ENCODE measurements at regions not wholly inside any gene's neighbourhood (a gene's known extent, or its start where the extent isn't known, plus 50 kb on each side); places are given as distances from the start of the nearest gene placed in this dataset.

- no peak for TF ChIP-seq SP2 (IDR thresholded peaks at IDR 0.05; ENCODE audit: low read length)
- TF ChIP-seq KDM5A (IDR thresholded peaks at IDR 0.05; ENCODE audit: low read length), result no peak
- TF ChIP-seq TCF12 (IDR thresholded peaks at IDR 0.05; ENCODE audit: low read depth, low read length), result no peak
- H2BK12ac ChIP-seq (ENCODE audit: low read depth, low read length), result no peak overlapping the region
- H2BK120ac ChIP-seq (replicated peaks; ENCODE audit: low read depth, low read length), result no peak overlapping the region
- H4K5ac ChIP-seq (ENCODE audit: insufficient read length, low read depth, low read length), result no peak overlapping the region
- no peak for FAIRE-seq
- H3K79me2 ChIP-seq (ENCODE audit: control insufficient read depth in 1 of 2, insufficient read depth in 2 of 2, low read length in 2 of 2), result no peaks in the 10 kb centered on the region
- no peak overlapping the region for H2BK5ac ChIP-seq (ENCODE audit: low read depth, low read length)
- no peaks in the 10 kb centered on the region for H3K9me3 ChIP-seq (ENCODE audit: insufficient read depth in 2 of 2, low read depth in 1 of 2, low read length in 1 of 2)
- H3K14ac ChIP-seq (ENCODE audit: insufficient read length), result no peak overlapping the region
- no peak overlapping the region for H3K18ac ChIP-seq (ENCODE audit: extremely low read depth, low read length)
- no peak overlapping the region for H2BK15ac ChIP-seq (ENCODE audit: low read length)
- H3K27me3 ChIP-seq (replicated peaks in 1 of 4; ENCODE audit: control insufficient read depth in 3 of 4, extremely low read depth in 1 of 4, insufficient read depth in 3 of 4, low read length in 3 of 4), result no peaks in the 10 kb centered on the region
- H3K4me2 ChIP-seq (ENCODE audit: insufficient read depth in 1 of 2, low read depth in 2 of 2, low read length in 2 of 2), result no peak overlapping the region
- H4K8ac ChIP-seq (ENCODE audit: extremely low read depth, insufficient read depth, low read length), result no peak overlapping the region
- no peak overlapping the region for H3K27ac ChIP-seq (ENCODE audit: low read depth, low read length)
- H2AFZ ChIP-seq (ENCODE audit: low read length), result no peak overlapping the region
- H4K20me1 ChIP-seq (replicated peaks in 1 of 2; ENCODE audit: control insufficient read depth in 1 of 2, insufficient read depth in 2 of 2, low read length in 2 of 2), result no peaks in the 10 kb centered on the region
- H2AK5ac ChIP-seq (ENCODE audit: low read depth, low read length), result no peak overlapping the region
- 83% methylated on average over 1 of the region's 1 CpG; no CpG with 5 or more reads in 1 of the 2 experiments for WGBS, 2 experiments (ENCODE audit: extremely low coverage in 1 of 2, insufficient coverage in 1 of 2, insufficient read length in 1 of 2, insufficient replicate concordance in 2 of 2, low coverage in 1 of 2, low lambda C conversion rate in 2 of 2, missing lambda C conversion rate in 1 of 2)
- no peaks in the 10 kb centered on the region for H3K79me1 ChIP-seq (ENCODE audit: low read depth, low read length)
- no peak overlapping the region for H3K4me3 ChIP-seq (ENCODE audit: extremely low read depth in 1 of 4, insufficient read depth in 2 of 4, low read depth in 3 of 4, low read length in 4 of 4)
- H3K36me3 ChIP-seq (ENCODE audit: control insufficient read depth in 2 of 4, insufficient read depth in 4 of 4, low read length in 3 of 4), result no peaks in the 10 kb centered on the region
- no peak overlapping the region for H4K91ac ChIP-seq (replicated peaks; ENCODE audit: insufficient read length, low read length)
- H3K23me2 ChIP-seq (ENCODE audit: low read depth, low read length), result no peaks in the 10 kb centered on the region
- DNase-seq (ENCODE audit: low read depth in 1 of 2, low spot score in 2 of 2), result no peak
- no peak overlapping the region for H3K4ac ChIP-seq (replicated peaks; ENCODE audit: insufficient read length, low read depth, low read length)
- no peak overlapping the region for H3K9ac ChIP-seq (replicated peaks in 1 of 4; ENCODE audit: extremely low read depth in 1 of 4, low read depth in 3 of 4, low read length in 3 of 4)
- no peak overlapping the region for H3K23ac ChIP-seq (ENCODE audit: insufficient read length)
- CTCF ChIA-PET (ENCODE audit: partially characterized antibody), result interaction anchor here (1.3 kb wide), 1 partner anchor 12 kb away, joined by 5 read pairs; no protein-coding TSS in a partner anchor
- no peak overlapping the region for H2BK20ac ChIP-seq (ENCODE audit: low read length)
- POLR2A ChIA-PET (ENCODE audit: partially characterized antibody), result no interaction called here
- H3K56ac ChIP-seq (replicated peaks; ENCODE audit: insufficient read length, low read depth, low read length), result no peak overlapping the region
- no peaks in the 10 kb centered on the region for H3K4me1 ChIP-seq (replicated peaks in 1 of 4; ENCODE audit: control insufficient read depth in 3 of 4, insufficient read depth in 4 of 4, low read length in 3 of 4)
Measured at GRCh38 chr12:60043236-60043635, 447.4 kb downstream of the SLC16A7 start.
